ENCODE measurements at regions not wholly inside any gene's neighbourhood (a gene's known extent, or its start where the extent isn't known, plus 50 kb on each side); places are given as distances from the start of the nearest gene placed in this dataset.

GRCh38 chr15:87142096-87142495, 1062.4 kb downstream of the AGBL1 start:
- TF ChIP-seq POLR2AphosphoS5 (IDR thresholded peaks at IDR 0.05) (no peak), POLR2A (IDR thresholded peaks at IDR 0.05) (no peak)
- TF ChIP-seq, protein P1, sequence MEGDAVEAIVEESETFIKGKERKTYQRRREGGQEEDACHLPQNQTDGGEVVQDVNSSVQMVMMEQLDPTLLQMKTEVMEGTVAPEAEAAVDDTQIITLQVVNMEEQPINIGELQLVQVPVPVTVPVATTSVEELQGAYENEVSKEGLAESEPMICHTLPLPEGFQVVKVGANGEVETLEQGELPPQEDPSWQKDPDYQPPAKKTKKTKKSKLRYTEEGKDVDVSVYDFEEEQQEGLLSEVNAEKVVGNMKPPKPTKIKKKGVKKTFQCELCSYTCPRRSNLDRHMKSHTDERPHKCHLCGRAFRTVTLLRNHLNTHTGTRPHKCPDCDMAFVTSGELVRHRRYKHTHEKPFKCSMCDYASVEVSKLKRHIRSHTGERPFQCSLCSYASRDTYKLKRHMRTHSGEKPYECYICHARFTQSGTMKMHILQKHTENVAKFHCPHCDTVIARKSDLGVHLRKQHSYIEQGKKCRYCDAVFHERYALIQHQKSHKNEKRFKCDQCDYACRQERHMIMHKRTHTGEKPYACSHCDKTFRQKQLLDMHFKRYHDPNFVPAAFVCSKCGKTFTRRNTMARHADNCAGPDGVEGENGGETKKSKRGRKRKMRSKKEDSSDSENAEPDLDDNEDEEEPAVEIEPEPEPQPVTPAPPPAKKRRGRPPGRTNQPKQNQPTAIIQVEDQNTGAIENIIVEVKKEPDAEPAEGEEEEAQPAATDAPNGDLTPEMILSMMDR (IDR thresholded peaks at IDR 0.05) = no peak

Data from breast epithelium (tissue), 3 donors.